ENCODE measurements at regions not wholly inside any gene's neighbourhood (a gene's known extent, or its start where the extent isn't known, plus 50 kb on each side); places are given as distances from the start of the nearest gene placed in this dataset.

DNA sequence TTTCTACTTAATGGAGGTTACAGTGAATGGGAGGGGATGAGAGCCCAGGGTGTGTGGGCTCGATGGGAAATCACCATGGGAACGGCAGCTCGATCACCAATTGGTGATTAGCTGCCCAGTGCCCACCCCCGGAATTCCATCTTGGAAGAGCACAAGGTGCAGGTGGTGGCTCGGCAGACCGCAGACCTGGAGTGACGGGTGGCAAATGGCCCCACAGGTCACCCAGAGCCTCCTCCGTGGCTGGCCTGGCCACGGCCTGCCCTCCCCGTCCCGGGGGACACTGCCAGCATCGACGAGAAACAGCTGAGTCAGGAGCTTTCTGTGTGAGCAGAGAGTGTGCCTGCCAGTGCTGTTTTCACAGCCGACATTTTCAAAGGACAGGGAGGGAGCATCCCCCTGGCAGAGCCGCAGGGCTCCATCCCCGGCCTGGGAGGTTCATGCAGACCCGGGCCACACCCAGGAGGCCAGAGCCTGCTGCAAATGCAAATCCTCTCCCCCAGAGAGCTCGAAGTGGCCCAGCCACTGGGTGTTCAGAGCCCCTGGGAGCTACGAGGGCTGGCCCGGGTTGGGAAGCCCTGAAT, 176.4 kb upstream of the MYT1L start:
- POLR2A ChIA-PET = no interaction called here
- H3K4me3 Mint-ChIP-seq (ENCODE audit: unreplicated experiment) = no peak overlapping the region
- H3K27me3 ChIP-seq (replicated peaks; ENCODE audit: control insufficient read depth, insufficient read depth, low read length) = no peaks in the 10 kb centered on the region
- TF ChIP-seq, protein P1, sequence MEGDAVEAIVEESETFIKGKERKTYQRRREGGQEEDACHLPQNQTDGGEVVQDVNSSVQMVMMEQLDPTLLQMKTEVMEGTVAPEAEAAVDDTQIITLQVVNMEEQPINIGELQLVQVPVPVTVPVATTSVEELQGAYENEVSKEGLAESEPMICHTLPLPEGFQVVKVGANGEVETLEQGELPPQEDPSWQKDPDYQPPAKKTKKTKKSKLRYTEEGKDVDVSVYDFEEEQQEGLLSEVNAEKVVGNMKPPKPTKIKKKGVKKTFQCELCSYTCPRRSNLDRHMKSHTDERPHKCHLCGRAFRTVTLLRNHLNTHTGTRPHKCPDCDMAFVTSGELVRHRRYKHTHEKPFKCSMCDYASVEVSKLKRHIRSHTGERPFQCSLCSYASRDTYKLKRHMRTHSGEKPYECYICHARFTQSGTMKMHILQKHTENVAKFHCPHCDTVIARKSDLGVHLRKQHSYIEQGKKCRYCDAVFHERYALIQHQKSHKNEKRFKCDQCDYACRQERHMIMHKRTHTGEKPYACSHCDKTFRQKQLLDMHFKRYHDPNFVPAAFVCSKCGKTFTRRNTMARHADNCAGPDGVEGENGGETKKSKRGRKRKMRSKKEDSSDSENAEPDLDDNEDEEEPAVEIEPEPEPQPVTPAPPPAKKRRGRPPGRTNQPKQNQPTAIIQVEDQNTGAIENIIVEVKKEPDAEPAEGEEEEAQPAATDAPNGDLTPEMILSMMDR (IDR thresholded peaks at IDR 0.05; ENCODE audit: insufficient read depth in 1 of 2, low read depth in 1 of 2, low read length in 1 of 2, severe bottlenecking in 1 of 2, unreplicated experiment in 1 of 2) = no peak
- H3K4me3 ChIP-seq (ENCODE audit: low read depth, low read length) = no peak overlapping the region
- H3K4me1 Mint-ChIP-seq (ENCODE audit: low read depth, unreplicated experiment) = no peaks in the 10 kb centered on the region
- H3K9me3 Mint-ChIP-seq (ENCODE audit: unreplicated experiment) = peaks cover 11% of the 10 kb centered on the region
- H3K4me1 ChIP-seq = no peaks in the 10 kb centered on the region
- H3K36me3 Mint-ChIP-seq (ENCODE audit: insufficient read depth, unreplicated experiment) = no peaks in the 10 kb centered on the region
- peaks cover 13% of the 10 kb centered on the region for H3K27me3 Mint-ChIP-seq (ENCODE audit: insufficient read depth, unreplicated experiment)
- H3K27ac Mint-ChIP-seq (ENCODE audit: unreplicated experiment) = no peak overlapping the region
- intact Hi-C loops (cut with micrococcal nuclease; ENCODE audit: unreplicated experiment) = no loop called here
- BruUV-seq (replicated peaks) = no TSS peak
- H3K36me3 ChIP-seq (ENCODE audit: control insufficient read depth, insufficient read depth, low read length) = no peaks in the 10 kb centered on the region
- no peaks in the 10 kb centered on the region for H3K9me3 ChIP-seq
- DNase-seq = no peak
- CTCF ChIA-PET = no interaction called here

GRCh38 chr2:2506536-2506935, 175.5 kb upstream of the MYT1L start:
- Histone ChIP-seq H3K4me3 (ENCODE audit: low read depth, low read length) (no peak overlapping the region), H3K4me1 (no peaks in the 10 kb centered on the region), H3K9me3 (no peaks in the 10 kb centered on the region), H3K36me3 (ENCODE audit: control insufficient read depth, insufficient read depth, low read length) (no peaks in the 10 kb centered on the region), H3K27me3 (replicated peaks; ENCODE audit: control insufficient read depth, insufficient read depth, low read length) (no peaks in the 10 kb centered on the region)
- TF ChIP-seq, protein P1 (IDR thresholded peaks at IDR 0.05; ENCODE audit: insufficient read depth in 1 of 2, low read depth in 1 of 2, low read length in 1 of 2, severe bottlenecking in 1 of 2, unreplicated experiment in 1 of 2) = no peak
- no peaks in the 10 kb centered on the region for H3K4me1 Mint-ChIP-seq (ENCODE audit: low read depth, unreplicated experiment)
- BruUV-seq (replicated peaks) = no TSS peak
- H3K27ac Mint-ChIP-seq (ENCODE audit: unreplicated experiment) = no peak overlapping the region
- intact Hi-C loops (cut with micrococcal nuclease; ENCODE audit: unreplicated experiment) = no loop called here
- POLR2A ChIA-PET = no interaction called here
- CTCF ChIA-PET = no interaction called here
- peaks cover 8% of the 10 kb centered on the region for H3K27me3 Mint-ChIP-seq (ENCODE audit: insufficient read depth, unreplicated experiment)
- no peak overlapping the region for H3K4me3 Mint-ChIP-seq (ENCODE audit: unreplicated experiment)
- no peak for DNase-seq
- H3K9me3 Mint-ChIP-seq (ENCODE audit: unreplicated experiment) = peaks cover 11% of the 10 kb centered on the region
- no peaks in the 10 kb centered on the region for H3K36me3 Mint-ChIP-seq (ENCODE audit: insufficient read depth, unreplicated experiment)

GRCh38 chr2:2505604-2506003, 174.5 kb upstream of the MYT1L start:
- H3K4me1 Mint-ChIP-seq (ENCODE audit: low read depth, unreplicated experiment) = no peaks in the 10 kb centered on the region
- ChIA-PET POLR2A (no interaction called here), CTCF (no interaction called here)
- no peaks in the 10 kb centered on the region for H3K36me3 Mint-ChIP-seq (ENCODE audit: insufficient read depth, unreplicated experiment)
- BruUV-seq (replicated peaks) = no TSS peak
- H3K27me3 ChIP-seq (replicated peaks; ENCODE audit: control insufficient read depth, insufficient read depth, low read length) = no peaks in the 10 kb centered on the region
- H3K36me3 ChIP-seq (ENCODE audit: control insufficient read depth, insufficient read depth, low read length) = no peaks in the 10 kb centered on the region
- no peak overlapping the region for H3K4me3 Mint-ChIP-seq (ENCODE audit: unreplicated experiment)
- TF ChIP-seq, protein P1 (IDR thresholded peaks at IDR 0.05; ENCODE audit: insufficient read depth in 1 of 2, low read depth in 1 of 2, low read length in 1 of 2, severe bottlenecking in 1 of 2, unreplicated experiment in 1 of 2) = no peak
- H3K27me3 Mint-ChIP-seq (ENCODE audit: insufficient read depth, unreplicated experiment) = peaks cover 4% of the 10 kb centered on the region
- intact Hi-C loops (cut with micrococcal nuclease; ENCODE audit: unreplicated experiment) = no loop called here
- H3K4me3 ChIP-seq (ENCODE audit: low read depth, low read length) = no peak overlapping the region
- H3K9me3 ChIP-seq = 0 out of 2 replicates have a peak, but pooled peaks cover 3% of the 10 kb centered on the region
- H3K9me3 Mint-ChIP-seq (ENCODE audit: unreplicated experiment) = peaks cover 11% of the 10 kb centered on the region
- H3K27ac Mint-ChIP-seq (ENCODE audit: unreplicated experiment) = no peak overlapping the region
- DNase-seq = no peak
- no peaks in the 10 kb centered on the region for H3K4me1 ChIP-seq

Measured in Caco-2 (cell line).